NCI-H2171 treated with DMSO at 0.1 percent for 48 hours (cell line): ENCODE measurements at regions not wholly inside any gene's neighbourhood (a gene's known extent, or its start where the extent isn't known, plus 50 kb on each side); places are given as distances from the start of the nearest gene placed in this dataset.
"Not testable (repeated sequence)": the region's sequence is repeated elsewhere in the genome, so short reads cannot be mapped to it uniquely, and the experiment has no call there.

Experiments used
- DNase-seq: peaks from one replicate; lab custom pipeline; 2025; lab: John Stamatoyannopoulos, UW

DNA sequence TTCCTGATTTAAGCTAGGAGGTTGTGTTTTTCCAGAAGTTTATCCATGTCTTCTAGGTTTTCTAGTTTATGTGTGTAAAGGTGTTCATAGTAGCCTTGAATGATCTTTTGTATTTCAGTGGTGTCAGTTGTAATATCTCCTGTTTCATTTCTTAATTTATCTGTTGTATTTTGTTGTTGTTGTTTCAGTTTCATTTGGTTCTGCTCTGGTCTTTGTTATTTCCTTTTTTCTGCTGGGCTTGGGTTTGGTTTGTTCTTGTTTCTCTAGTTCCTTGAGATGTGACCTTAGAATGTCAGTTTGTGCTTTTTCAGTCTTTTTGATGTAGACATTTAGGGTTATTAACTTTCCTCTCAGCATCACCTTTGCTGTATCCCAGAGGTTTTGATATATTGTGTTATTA lies 62.8 kb downstream of the SCP2D1 start:
- DNase-seq, result not testable (repeated sequence)

DNA sequence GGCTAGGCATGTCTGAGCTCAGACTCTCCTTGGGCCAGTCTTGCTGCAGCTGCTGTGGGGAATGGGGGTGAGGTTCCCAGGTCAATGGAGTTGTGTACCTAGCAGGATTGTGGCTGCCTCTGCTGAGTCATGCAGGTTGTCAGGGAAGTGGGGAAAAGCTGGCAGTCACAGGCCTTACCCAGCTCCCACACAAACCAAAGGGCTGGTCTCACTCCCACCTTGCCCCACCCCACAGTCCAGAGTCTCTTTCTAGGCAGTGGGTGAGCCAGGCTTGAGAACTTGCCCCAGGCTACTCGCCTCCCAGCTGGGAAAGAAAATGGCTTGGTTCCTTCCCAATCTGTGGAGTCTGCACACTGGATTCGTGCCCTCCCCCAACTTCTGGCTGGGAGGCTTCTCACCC lies 65.7 kb downstream of the SCP2D1 start:
- peak; percentile 15 for DNase-seq

DNA sequence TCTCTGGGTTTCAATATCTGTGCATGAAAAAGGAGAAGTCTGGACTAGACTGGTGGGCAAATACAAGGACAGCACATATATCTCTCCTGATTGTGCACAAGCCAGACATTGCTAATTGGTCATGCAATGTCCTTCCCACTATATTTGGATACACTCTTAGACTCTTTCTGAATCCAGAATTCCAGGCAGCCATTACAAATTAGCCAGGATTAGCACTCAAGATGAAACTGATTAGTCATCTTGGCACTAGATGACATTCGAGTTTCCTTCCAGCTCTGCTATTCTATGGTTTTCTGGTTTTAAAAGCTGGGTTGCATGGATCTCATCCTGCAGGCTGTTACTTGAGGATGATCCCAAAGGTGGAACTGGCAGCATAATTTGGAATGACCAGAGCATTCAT lies 73.2 kb downstream of the SCP2D1 start:
- DNase-seq, result no peak

DNA sequence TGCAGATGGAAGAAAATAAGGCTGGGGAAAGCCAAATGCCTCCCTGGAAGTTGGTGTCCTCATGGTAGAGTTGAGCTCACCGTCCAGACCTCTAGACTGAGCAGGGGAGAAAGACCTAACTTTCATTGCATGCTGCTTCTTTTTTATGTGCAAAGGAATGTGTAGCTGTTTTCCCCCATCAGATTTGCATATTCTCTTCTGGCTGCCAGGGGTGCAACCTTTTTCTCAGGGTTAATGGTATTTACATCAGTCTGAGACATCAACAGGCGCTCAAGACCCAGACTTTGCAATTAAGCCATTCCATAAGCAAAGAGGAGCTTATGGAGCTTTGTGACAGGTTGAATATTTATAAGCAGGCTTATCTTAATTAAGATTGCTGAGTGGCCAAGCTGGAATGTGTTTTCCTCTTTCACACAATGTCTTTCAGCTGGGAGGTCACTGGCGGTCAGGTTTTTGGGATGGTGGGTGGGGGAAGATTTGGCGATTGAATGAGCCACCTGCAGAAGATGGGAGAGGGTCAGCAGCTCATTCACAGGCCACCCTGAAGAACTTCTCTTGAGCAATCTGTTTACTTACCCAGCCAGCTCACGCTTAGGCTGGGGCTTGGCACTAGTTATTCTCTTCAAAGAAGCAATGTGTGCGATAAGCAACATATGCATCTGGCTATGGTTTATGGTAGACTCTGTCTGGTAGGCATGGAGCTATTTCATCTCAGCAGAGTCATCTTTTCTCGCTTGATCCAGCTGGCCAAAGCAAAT lies 88.6 kb downstream of the SCP2D1 start:
- DNase-seq, result no peak

GRCh38 chr20:18904192-18904591 lies 90.6 kb downstream of the SCP2D1 start:
- no peak for DNase-seq

GRCh38 chr20:18904624-18905023 lies 91.0 kb downstream of the SCP2D1 start:
- DNase-seq, result no peak

- no peak for DNase-seq
Measured at GRCh38 chr20:18906046-18906445, 92.5 kb downstream of the SCP2D1 start.

DNA sequence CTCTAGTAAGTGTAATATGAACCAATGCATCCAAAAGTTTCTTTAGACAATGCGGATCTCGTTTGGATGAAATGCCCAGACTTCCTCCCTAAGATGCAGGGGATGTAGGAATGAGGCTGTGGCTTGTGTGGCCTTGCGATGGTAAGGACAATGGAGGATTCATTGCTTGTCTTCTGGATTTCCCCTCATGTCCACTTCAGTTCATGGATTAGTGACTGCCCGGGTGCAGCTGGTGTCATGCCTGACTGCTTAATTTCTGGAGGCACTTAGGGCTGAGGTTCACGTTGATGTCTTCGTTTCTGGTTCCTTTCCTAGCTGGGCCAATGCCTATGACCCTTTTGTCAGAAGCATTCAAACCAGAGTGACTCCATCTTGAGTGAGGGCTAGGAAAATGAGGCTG lies 93.8 kb downstream of the SCP2D1 start:
- no peak for DNase-seq

DNA sequence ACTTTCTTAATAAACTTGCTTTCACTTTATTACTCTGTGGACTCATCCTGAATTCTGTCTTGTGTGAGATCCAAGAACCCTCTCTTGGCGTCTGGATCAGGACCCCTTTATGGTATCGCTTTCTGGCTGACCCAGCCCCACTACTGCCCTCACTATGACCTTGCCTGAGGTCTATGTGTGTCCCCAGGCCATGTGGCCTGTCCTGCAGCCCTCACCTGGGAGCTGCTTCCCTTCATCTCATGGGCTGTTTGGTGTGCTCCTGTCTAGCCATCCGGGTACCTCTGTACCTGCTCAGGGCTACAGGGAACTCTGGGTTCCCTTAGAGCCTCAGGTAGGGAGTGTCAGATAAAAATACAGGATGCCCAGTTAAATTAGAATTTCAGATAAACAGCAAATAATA lies 94.5 kb downstream of the SCP2D1 start:
- no peak for DNase-seq

- no peak for DNase-seq
Measured at GRCh38 chr20:18909254-18909653, 95.7 kb downstream of the SCP2D1 start.

DNA sequence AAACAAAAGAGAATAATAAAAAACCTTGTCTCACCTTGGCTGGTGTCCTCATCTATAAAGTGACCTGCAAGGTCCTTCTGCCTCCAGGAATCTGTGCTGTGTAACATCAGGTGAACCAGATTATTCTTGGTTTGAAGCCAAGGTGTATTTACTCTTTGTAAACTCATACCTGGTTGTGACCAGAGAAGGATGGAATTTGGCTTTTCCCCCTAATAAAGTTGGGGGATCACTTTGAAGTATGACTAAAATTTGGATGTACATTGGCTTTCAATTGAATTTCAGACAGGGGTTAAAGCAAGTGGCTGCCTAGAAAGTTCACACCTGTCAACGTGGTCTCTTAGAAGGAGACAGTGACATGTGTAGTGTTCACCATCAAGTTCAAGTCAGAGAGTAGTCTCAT lies 100.1 kb downstream of the SCP2D1 start:
- no peak for DNase-seq

GRCh38 chr20:18914796-18915195 lies 101.2 kb downstream of the SCP2D1 start:
- DNase-seq, result no peak

- DNase-seq, result no peak
Measured at GRCh38 chr20:18916886-18917750, 103.5 kb downstream of the SCP2D1 start.

DNA sequence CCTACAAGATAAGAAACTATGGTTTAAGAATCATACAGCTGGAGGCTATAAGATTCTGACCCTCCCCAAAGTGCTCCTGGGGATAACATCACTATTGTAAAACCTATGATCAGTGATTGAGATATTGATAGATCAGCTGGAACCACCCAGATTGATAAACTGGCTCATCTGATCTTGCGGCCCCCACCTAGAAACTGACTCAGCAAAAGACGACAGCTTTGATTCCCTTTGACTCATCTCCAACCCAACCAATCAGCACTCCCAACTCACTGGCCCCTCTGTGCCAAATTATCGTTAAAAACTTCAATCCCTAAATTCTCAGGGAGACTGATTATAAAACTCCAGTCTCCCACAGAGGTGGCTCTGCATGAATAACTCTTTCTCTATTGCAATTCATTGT lies 106.4 kb downstream of the SCP2D1 start:
- DNase-seq, result no peak

DNA sequence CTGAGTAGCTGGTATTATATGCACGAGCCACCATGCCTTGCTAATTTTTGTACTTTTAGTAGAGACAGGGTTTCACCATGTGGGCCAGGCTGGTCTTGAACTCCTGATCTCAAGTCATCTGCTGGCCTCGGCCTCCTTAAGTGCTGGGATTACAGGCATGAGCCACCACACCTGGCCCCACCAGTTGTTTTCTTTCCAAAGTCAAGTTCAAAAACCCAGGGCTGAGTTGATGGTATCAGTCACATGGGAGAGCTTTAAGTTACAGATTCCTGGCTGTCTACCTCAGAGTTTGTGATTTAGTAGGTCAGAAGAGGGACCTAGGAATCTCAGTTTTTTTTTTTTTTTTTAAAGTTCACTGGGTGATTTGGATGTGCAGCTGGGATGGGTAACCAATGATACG lies 107.7 kb downstream of the SCP2D1 start:
- no peak for DNase-seq

GRCh38 chr20:18922251-18922650 lies 108.7 kb downstream of the SCP2D1 start:
- DNase-seq, result no peak

DNA sequence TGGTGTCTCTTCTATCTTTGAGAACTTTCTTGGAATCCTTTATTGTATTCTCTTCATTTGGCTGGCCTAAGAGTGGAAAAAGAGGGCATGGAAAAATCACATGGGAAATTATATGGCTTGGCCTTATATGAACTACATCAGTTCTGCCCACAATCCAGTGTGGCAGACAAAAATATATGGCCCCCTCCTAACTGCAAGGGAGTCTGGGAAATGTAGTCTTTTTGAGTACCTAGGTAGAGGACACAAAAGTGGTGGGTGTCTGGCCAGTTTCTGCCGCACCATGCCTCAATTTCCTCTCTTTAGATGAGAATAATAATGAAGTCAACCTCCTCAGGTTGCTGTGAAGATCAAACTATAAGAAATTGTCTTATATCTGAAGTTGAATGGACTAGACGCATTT lies 109.3 kb downstream of the SCP2D1 start:
- no peak for DNase-seq

DNA sequence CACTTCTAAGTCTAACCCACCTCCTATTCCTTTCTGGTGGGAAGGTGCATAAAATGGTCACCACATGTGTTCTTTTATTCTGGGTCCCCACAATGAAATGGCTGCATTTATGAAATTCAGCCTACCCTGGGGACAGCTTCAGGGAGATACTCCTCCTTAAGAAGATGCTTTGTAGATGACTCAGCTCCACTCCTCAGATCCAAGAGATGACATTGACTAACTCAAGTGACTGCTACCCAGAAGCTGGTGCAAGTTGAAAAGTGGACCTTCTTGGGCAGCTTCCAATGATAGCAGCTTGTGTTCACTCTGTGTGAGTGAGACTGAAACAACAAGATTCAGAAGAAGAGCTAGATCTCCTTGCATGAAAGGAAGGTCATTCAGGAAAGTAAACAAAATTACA lies 113.4 kb downstream of the SCP2D1 start:
- no peak for DNase-seq

DNA sequence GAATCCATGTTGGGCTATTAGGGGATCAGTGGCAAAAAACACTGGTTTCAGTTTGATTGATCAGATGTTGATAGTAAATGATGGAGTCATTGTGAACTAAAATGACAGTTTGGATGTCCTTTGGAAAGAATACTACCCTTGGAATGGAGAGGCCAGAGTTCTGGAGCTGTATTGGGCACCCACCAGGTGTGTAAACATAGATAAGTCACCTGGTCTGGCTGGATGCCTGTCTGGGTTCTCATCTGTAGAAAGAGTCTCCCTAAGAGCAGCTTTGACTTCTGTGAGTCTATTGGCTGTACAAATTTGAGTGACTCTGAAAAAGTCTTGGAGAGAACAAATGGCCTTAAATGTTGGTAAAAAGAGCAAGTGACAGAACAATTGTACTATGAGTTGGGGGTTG lies 115.0 kb downstream of the SCP2D1 start:
- no peak for DNase-seq

GRCh38 chr20:18929800-18930199 lies 116.2 kb downstream of the SCP2D1 start:
- no peak for DNase-seq

DNA sequence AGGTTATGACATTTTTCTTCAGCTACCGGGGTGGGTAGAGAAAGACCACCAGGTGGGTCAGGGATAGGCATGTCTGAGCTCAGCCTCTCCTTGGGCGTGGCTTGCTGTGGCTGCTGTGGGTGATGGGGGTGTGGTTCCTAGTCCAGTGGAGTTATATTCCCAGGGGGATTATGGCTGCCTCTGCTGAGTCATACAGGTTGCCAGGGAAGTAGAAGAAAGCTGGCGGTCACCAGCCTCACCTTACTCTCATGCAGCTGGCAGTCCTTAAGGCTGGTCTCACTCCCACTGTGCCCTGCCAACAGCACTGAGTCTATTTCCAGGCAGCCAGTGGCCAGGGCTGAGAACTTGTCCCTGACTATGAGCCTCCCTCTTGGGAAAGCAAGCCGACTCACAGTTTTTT lies 130.0 kb downstream of the SCP2D1 start:
- DNase-seq, result peak; percentile 38

DNA sequence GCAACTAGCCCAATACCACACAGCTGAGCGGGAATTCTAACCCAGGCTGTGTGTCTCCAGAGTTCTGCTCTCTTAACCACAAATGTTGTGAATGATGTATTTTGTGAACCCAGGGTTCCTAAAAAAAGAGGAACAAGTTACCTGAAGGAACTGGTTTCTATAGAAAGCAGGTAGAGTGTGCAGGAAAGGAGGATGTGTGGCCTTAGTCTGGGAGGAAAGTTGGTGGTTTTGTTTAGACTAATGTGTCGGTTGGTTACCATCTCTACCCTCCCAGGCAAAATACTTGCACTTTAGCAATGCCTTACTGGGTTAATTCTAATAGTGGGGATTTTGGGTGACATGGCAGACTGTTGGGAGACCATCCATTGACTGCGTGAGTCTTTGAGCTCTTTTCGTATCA lies 143.3 kb downstream of the SCP2D1 start:
- DNase-seq, result no peak

DNA sequence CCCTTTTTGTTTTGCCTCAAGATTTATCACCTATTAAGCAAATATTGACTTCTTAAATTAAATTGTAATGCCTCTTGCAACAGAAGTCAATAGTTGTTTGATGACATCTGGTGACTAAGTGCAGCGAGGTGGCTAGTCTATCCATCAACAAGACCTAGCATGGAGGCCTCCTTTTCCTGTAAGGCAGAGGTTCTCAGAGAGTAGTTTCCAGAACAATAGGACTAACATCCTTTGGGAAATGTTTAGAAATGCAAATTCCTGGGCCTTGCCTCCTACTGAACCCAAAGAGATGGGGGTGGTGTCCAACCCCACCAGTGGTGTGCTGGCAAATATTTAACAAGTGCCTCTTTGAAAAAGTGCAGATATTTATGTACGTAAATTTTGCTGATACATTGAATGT lies 143.7 kb downstream of the SCP2D1 start:
- no peak for DNase-seq

- DNase-seq, result no peak
Measured at GRCh38 chr20:18971121-18971520, 157.5 kb downstream of the SCP2D1 start.
